ENCODE measurements at regions not wholly inside any gene's neighbourhood (a gene's known extent, or its start where the extent isn't known, plus 50 kb on each side); places are given as distances from the start of the nearest gene placed in this dataset.

DNA sequence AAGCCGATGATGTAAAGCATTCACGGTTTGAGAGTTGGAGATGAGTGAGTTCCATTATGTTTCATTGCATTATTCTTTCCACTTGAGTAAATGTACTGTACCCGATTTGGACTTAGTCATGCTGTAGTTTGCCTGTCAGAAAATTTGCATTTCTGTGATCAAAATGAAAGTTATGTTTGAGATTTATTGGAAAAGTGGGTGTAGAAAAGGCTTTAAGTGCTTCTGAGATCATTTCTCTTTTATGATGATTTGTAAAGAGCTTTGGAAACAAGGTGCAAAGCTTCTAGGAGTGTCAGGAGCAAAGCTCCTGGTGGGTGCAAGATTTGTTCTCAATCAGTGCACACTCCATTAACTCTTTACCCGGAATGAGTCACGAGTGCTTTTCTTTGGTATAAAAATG, 204.1 kb upstream of the POM121L12 start:
- ATAC-seq (no peak), DNase-seq (no peak)
- intact Hi-C loops (cut with DNase I) = no loop called here
- Histone ChIP-seq H3K27ac (no peak overlapping the region), H3K36me3 (no peaks in the 10 kb centered on the region), H3K4me1 (no peaks in the 10 kb centered on the region), H3K4me3 (no peak overlapping the region), H3K27me3 (no peaks in the 10 kb centered on the region), H3K9me3 (no peaks in the 10 kb centered on the region)
- TF ChIP-seq, protein P1, sequence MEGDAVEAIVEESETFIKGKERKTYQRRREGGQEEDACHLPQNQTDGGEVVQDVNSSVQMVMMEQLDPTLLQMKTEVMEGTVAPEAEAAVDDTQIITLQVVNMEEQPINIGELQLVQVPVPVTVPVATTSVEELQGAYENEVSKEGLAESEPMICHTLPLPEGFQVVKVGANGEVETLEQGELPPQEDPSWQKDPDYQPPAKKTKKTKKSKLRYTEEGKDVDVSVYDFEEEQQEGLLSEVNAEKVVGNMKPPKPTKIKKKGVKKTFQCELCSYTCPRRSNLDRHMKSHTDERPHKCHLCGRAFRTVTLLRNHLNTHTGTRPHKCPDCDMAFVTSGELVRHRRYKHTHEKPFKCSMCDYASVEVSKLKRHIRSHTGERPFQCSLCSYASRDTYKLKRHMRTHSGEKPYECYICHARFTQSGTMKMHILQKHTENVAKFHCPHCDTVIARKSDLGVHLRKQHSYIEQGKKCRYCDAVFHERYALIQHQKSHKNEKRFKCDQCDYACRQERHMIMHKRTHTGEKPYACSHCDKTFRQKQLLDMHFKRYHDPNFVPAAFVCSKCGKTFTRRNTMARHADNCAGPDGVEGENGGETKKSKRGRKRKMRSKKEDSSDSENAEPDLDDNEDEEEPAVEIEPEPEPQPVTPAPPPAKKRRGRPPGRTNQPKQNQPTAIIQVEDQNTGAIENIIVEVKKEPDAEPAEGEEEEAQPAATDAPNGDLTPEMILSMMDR (IDR thresholded peaks at IDR 0.05) = no peak

DNA sequence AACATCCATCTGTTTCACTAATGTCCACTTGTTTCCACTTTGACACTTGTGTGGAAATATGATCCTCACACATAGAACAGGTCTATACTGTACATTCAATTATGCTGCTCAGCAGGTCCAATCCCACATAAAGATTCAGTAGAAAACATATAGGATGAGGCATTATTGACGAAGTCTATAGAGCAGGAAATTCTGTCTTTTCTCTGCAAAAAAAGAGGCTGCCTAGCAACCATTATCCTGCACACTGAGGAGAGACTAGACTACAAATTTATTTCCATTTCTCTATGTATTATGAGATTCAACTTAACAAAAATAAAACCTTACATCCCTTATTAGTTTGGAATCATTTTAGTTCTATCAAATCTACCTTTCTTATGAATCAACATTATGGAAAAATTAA, 204.6 kb upstream of the POM121L12 start:
- TF ChIP-seq, protein P1 (IDR thresholded peaks at IDR 0.05) = no peak
- H3K27ac ChIP-seq = no peak overlapping the region
- H3K36me3 ChIP-seq = no peaks in the 10 kb centered on the region
- H3K4me3 ChIP-seq = no peak overlapping the region
- intact Hi-C loops (cut with DNase I) = no loop called here
- no peaks in the 10 kb centered on the region for H3K4me1 ChIP-seq
- no peaks in the 10 kb centered on the region for H3K27me3 ChIP-seq
- no peaks in the 10 kb centered on the region for H3K9me3 ChIP-seq
- ATAC-seq = no peak
- no peak for DNase-seq

DNA sequence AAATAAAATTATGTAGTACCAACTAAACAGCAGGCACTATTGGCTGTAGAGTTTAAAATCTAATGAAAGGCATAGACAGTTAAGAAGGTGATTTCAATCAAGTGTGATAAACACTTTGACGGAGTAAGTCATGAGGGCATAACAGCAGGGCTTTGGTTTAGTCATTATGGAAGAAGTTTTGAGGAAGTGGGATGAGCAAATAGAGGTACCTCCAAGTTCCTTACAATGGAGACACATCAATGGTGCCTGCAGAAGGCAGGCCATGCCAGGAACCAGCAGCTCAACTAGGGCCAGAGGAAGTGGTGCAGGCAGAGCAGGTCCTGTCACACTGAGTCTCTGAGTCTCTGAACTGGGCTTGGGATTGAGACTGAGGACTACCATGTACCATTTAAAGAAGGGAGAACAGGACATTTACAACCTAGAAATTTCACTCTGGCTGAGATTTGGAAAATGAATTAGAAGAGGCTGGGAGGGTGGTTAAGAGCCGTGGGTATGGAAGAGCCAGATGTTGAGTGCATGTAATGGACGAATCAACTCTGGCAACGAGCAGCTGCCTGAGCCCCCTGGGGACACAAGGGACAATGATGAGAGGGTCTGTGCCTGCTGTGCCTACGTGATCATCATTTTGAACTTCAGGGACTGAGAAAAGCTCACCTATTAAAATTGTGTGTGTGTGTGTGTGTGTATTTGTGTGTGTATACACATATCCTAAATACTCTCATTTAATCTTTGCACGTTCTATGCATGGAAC, 208.7 kb upstream of the POM121L12 start:
- intact Hi-C loops (cut with DNase I) = no loop called here
- DNase-seq (no peak), ATAC-seq (no peak)
- Histone ChIP-seq H3K27ac (no peak overlapping the region), H3K4me1 (no peaks in the 10 kb centered on the region), H3K9me3 (peaks cover 7% of the 10 kb centered on the region), H3K36me3 (no peaks in the 10 kb centered on the region), H3K4me3 (no peak overlapping the region), H3K27me3 (no peaks in the 10 kb centered on the region)
- TF ChIP-seq, protein P1 (IDR thresholded peaks at IDR 0.05) = no peak

DNA sequence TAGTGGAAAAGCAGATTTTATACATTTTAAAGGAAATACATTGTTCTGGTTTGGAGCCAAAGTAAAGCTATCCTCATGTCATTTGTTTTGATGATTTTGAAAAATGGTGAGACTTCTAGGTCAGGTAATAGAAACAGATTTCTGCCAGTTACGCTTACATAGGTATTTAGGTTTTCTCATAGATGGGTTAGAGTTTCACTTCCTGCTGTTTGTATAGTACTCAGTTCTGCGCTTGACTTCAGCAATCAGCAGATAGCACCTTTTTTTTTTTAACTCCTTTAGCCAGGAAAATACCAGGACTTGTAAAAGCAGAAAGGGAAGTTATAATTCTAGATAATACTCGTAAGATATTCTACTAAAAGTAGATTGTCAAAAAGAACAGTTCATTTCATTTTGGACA, 209.8 kb upstream of the POM121L12 start:
- intact Hi-C loops (cut with DNase I) = no loop called here
- Histone ChIP-seq H3K4me3 (no peak overlapping the region), H3K27ac (no peak overlapping the region), H3K4me1 (no peaks in the 10 kb centered on the region), H3K27me3 (no peaks in the 10 kb centered on the region), H3K36me3 (no peaks in the 10 kb centered on the region), H3K9me3 (peaks cover 17% of the 10 kb centered on the region)
- no peak for ATAC-seq
- no peak for DNase-seq
- TF ChIP-seq, protein P1 (IDR thresholded peaks at IDR 0.05) = no peak

DNA sequence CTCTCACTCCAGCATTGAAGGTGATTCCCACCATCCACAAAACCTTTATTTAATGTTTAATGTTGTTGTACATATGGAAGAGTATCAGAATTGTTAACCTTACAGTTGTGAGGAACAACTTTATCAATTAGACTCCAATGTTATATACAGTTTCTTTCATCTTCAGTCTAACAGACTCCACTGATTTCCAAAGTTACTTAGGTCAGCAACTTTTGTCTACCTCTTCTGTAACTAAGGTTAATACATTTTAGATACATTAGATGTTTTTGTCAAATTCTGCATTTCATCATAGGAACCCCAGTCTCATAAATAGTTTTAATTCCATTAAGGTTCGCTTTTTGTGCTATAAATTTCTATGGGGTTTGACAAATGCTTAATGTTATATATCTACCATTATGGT, 223.9 kb upstream of the POM121L12 start:
- ATAC-seq (no peak), DNase-seq (no peak)
- no peak overlapping the region for H3K4me3 ChIP-seq
- intact Hi-C loops (cut with DNase I) = no loop called here
- H3K27me3 ChIP-seq = no peaks in the 10 kb centered on the region
- no peak overlapping the region for H3K27ac ChIP-seq
- TF ChIP-seq, protein P1 (IDR thresholded peaks at IDR 0.05) = no peak
- H3K9me3 ChIP-seq = no peaks in the 10 kb centered on the region
- H3K36me3 ChIP-seq = no peaks in the 10 kb centered on the region
- no peaks in the 10 kb centered on the region for H3K4me1 ChIP-seq

DNA sequence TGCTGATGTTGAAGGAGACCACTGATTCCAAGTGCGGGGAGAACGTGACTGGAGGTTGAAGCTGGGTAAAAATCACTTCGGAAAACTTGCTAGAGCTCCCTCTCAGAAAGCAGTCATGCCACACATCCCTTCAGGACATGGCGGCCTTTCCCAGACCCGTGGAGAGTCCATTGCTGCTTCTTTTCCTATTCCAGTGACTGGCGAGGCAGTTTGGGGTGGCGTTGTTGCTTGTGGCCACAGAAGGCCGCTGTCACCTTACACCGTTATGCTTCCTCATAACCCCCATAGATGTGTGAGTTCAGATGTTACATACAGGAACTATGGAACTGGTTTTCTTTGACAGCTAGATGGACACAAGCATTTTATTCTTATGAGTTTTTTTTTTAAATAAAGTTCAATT, 235.6 kb upstream of the POM121L12 start:
- Histone ChIP-seq H3K27me3 (no peaks in the 10 kb centered on the region), H3K9me3 (no peaks in the 10 kb centered on the region), H3K4me3 (no peak overlapping the region), H3K4me1 (no peaks in the 10 kb centered on the region), H3K27ac (no peak overlapping the region), H3K36me3 (no peaks in the 10 kb centered on the region)
- DNase-seq (no peak), ATAC-seq (no peak)
- TF ChIP-seq, protein P1 (IDR thresholded peaks at IDR 0.05) = no peak
- intact Hi-C loops (cut with DNase I) = no loop called here
